ENCODE measurements at regions not wholly inside any gene's neighbourhood (a gene's known extent, or its start where the extent isn't known, plus 50 kb on each side); places are given as distances from the start of the nearest gene placed in this dataset.

GRCh38 chr6:22519237-22519636 lies 50.1 kb upstream of the HDGFL1 start:
- TF ChIP-seq, protein P1, sequence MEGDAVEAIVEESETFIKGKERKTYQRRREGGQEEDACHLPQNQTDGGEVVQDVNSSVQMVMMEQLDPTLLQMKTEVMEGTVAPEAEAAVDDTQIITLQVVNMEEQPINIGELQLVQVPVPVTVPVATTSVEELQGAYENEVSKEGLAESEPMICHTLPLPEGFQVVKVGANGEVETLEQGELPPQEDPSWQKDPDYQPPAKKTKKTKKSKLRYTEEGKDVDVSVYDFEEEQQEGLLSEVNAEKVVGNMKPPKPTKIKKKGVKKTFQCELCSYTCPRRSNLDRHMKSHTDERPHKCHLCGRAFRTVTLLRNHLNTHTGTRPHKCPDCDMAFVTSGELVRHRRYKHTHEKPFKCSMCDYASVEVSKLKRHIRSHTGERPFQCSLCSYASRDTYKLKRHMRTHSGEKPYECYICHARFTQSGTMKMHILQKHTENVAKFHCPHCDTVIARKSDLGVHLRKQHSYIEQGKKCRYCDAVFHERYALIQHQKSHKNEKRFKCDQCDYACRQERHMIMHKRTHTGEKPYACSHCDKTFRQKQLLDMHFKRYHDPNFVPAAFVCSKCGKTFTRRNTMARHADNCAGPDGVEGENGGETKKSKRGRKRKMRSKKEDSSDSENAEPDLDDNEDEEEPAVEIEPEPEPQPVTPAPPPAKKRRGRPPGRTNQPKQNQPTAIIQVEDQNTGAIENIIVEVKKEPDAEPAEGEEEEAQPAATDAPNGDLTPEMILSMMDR (IDR thresholded peaks at IDR 0.05), result peak; percentile 32
- TF ChIP-seq ZFX (IDR thresholded peaks at IDR 0.05; ENCODE audit: borderline replicate concordance), result no peak
